ENCODE measurements at regions not wholly inside any gene's neighbourhood (a gene's known extent, or its start where the extent isn't known, plus 50 kb on each side); places are given as distances from the start of the nearest gene placed in this dataset.

DNA sequence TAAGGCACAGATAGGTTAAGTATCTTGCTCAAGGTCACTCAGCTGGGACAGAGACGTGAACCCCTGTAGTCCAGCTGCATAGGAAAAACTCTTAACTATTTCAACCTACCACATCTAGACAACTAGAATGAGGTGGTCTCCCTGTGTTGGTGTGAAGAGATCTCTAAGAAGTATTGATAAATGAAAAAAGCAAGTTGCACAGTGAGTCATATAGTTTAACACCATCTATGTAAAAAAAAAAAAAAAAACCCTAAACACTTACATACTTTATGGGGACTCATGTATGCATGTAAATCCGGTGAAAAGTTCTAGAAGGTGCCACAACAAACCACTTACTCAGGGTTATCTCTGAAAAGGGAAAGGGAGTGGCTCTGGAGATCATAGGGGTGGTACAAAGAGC lies 185.5 kb downstream of the SATB1 start:
- Histone ChIP-seq H3K4me1 (ENCODE audit: control insufficient read depth, extremely low read depth, insufficient read depth, low read length) (peaks cover 57% of the 10 kb centered on the region), H3K36me3 (ENCODE audit: control insufficient read depth in 2 of 2, extremely low read depth in 1 of 2, insufficient read depth in 2 of 2, low read length in 2 of 2) (no peaks in the 10 kb centered on the region), H3K9me1 (ENCODE audit: control insufficient read depth, extremely low read depth, insufficient read depth, low read length) (no peaks in the 10 kb centered on the region), H3K9me3 (ENCODE audit: control insufficient read depth, low read depth, low read length) (no peaks in the 10 kb centered on the region), H3K79me2 (ENCODE audit: control insufficient read depth, insufficient read depth, low read length) (no peaks in the 10 kb centered on the region), H3K4me3 (ENCODE audit: control insufficient read depth in 2 of 3, extremely low read depth in 1 of 3, insufficient read depth in 2 of 3, low read depth in 1 of 3, low read length in 3 of 3) (no peak overlapping the region), H3K4me2 (ENCODE audit: control insufficient read depth, extremely low read depth, insufficient read depth, low read depth, low read length) (no peak overlapping the region), H4K20me1 (ENCODE audit: control insufficient read depth, extremely low read depth, insufficient read depth, low read length) (no peaks in the 10 kb centered on the region), H2AFZ (ENCODE audit: control insufficient read depth, low read length) (no peak overlapping the region), H3K27me3 (ENCODE audit: control insufficient read depth, extremely low read depth, insufficient read depth, low read length) (no peaks in the 10 kb centered on the region), H3K9ac (ENCODE audit: control insufficient read depth, extremely low read depth, insufficient read depth, low read length) (no peak overlapping the region), H3K27ac (ENCODE audit: control insufficient read depth, insufficient read depth, low read length) (peak overlapping the region; percentile 87)
- TF ChIP-seq, protein P1, sequence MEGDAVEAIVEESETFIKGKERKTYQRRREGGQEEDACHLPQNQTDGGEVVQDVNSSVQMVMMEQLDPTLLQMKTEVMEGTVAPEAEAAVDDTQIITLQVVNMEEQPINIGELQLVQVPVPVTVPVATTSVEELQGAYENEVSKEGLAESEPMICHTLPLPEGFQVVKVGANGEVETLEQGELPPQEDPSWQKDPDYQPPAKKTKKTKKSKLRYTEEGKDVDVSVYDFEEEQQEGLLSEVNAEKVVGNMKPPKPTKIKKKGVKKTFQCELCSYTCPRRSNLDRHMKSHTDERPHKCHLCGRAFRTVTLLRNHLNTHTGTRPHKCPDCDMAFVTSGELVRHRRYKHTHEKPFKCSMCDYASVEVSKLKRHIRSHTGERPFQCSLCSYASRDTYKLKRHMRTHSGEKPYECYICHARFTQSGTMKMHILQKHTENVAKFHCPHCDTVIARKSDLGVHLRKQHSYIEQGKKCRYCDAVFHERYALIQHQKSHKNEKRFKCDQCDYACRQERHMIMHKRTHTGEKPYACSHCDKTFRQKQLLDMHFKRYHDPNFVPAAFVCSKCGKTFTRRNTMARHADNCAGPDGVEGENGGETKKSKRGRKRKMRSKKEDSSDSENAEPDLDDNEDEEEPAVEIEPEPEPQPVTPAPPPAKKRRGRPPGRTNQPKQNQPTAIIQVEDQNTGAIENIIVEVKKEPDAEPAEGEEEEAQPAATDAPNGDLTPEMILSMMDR (optimal IDR thresholded peaks at IDR 0.05 in 1 of 3, IDR thresholded peaks at IDR 0.05 in 1 of 3, conservative IDR thresholded peaks at IDR 0.05 in 1 of 3; ENCODE audit: extremely low read depth in 1 of 3, insufficient read depth in 2 of 3, low read length in 3 of 3) = no peak
- TF ChIP-seq EZH2 (IDR thresholded peaks at IDR 0.05; ENCODE audit: low read length) = no peak
- dilution Hi-C loops (cut with MboI; ENCODE audit: extremely low pct_ligation_motif_present, low sequenced_read_pairs) = no loop called here
- DNase-seq (ENCODE audit: low read depth, low spot score) = no peak
- no peak for FAIRE-seq

DNA sequence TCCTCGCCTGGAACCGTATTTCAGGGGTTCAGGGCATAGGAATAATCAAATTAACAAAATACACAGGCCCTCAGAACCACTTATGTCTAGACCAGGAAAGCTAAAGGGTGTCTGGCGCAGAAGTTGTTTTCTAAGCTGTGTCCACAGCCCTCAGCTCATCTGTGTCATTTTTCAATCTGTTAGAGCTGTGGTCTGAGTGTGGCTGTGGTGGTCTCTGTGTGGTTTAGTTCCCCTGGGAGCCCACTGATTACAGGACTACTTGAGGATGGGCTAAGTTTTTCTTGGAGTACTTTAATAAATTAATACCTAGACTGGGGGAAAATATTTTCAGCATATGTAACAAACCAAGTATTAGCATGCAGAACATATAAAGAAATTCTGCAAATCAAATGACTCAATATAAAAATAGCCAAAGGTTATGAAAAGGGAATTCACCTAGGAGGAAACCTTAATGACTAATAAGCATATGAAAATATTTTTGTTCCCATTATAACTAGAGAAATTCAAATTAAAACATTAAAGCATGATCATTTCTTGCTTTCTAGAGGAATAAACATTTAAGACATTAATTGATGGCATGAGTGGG lies 186.3 kb downstream of the SATB1 start:
- H3K79me2 ChIP-seq (ENCODE audit: control insufficient read depth, insufficient read depth, low read length) = no peaks in the 10 kb centered on the region
- peak overlapping the region; percentile 49 for H3K9ac ChIP-seq (ENCODE audit: control insufficient read depth, extremely low read depth, insufficient read depth, low read length)
- DNase-seq (ENCODE audit: low read depth, low spot score) = no peak
- dilution Hi-C loops (cut with MboI; ENCODE audit: extremely low pct_ligation_motif_present, low sequenced_read_pairs) = no loop called here
- no peaks in the 10 kb centered on the region for H3K9me1 ChIP-seq (ENCODE audit: control insufficient read depth, extremely low read depth, insufficient read depth, low read length)
- FAIRE-seq = no peak
- TF ChIP-seq, protein P1 (optimal IDR thresholded peaks at IDR 0.05 in 1 of 3, IDR thresholded peaks at IDR 0.05 in 1 of 3, conservative IDR thresholded peaks at IDR 0.05 in 1 of 3; ENCODE audit: extremely low read depth in 1 of 3, insufficient read depth in 2 of 3, low read length in 3 of 3) = no peak
- TF ChIP-seq EZH2 (IDR thresholded peaks at IDR 0.05; ENCODE audit: low read length) = no peak
- H3K27ac ChIP-seq (ENCODE audit: control insufficient read depth, insufficient read depth, low read length) = peak overlapping the region; percentile 87
- H3K9me3 ChIP-seq (ENCODE audit: control insufficient read depth, low read depth, low read length) = no peaks in the 10 kb centered on the region
- peak overlapping the region; percentile 25 for H2AFZ ChIP-seq (ENCODE audit: control insufficient read depth, low read length)
- H3K36me3 ChIP-seq (ENCODE audit: control insufficient read depth in 2 of 2, extremely low read depth in 1 of 2, insufficient read depth in 2 of 2, low read length in 2 of 2) = no peaks in the 10 kb centered on the region
- H3K4me2 ChIP-seq (ENCODE audit: control insufficient read depth, extremely low read depth, insufficient read depth, low read depth, low read length) = peak overlapping the region; percentile 76
- H4K20me1 ChIP-seq (ENCODE audit: control insufficient read depth, extremely low read depth, insufficient read depth, low read length) = no peaks in the 10 kb centered on the region
- peak overlapping the region in 1 of 3 experiments; percentile 24 for H3K4me3 ChIP-seq (ENCODE audit: control insufficient read depth in 2 of 3, extremely low read depth in 1 of 3, insufficient read depth in 2 of 3, low read depth in 1 of 3, low read length in 3 of 3)
- peaks cover 58% of the 10 kb centered on the region for H3K4me1 ChIP-seq (ENCODE audit: control insufficient read depth, extremely low read depth, insufficient read depth, low read length)
- H3K27me3 ChIP-seq (ENCODE audit: control insufficient read depth, extremely low read depth, insufficient read depth, low read length) = no peaks in the 10 kb centered on the region
